HepG2 (cell line): ENCODE measurements at regions not wholly inside any gene's neighbourhood (a gene's known extent, or its start where the extent isn't known, plus 50 kb on each side); places are given as distances from the start of the nearest gene placed in this dataset.

Experiments
- HNF4A ChIP-seq: sonication (generic); formaldehyde crosslinking; IDR thresholded peaks from 2 replicates; pipeline ENCODE4 v1.4.0; 2020; ENCODE audit warnings: missing genetic modification reagents
- NFIC ChIP-seq: IDR thresholded peaks from 2 replicates; pipeline ENCODE4 v1.6.1; 2012; ENCODE audit warnings: mild to moderate bottlenecking, low read length, inconsistent platforms
- POLR2AphosphoS5 ChIP-seq: IDR thresholded peaks from 2 replicates; pipeline ENCODE4 v1.6.1; 2012; ENCODE audit warnings: low read depth, low read length
- YY1 ChIP-seq: IDR thresholded peaks from 2 replicates; pipeline ENCODE4 v1.6.1; 2011; ENCODE audit warnings: low read length, low read depth, moderate library complexity, mild to moderate bottlenecking; ENCODE audit not compliant: insufficient read depth, insufficient replicate concordance

DNA sequence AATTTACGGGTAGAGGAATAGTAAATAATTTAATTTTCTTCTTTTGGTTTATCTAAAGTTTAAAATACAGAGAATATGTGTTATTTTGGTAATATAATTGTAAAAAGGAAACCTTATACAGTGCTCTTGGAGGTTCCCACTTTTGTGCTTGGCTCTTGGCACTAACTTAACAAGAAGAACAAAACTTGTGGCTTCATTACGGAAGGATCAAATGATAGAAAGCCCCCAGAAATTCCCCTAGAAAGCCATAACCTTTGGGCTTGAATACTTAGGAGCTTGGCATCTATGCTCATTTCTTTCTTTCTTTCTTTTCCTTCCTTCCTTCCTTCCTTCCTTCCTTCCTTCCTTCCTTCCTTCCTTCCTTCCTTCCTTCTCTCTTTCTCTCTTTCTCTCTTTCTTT, 197.5 kb downstream of the SOX2 start:
- no peak for TF ChIP-seq NFIC
- TF ChIP-seq YY1, result no peak
- TF ChIP-seq HNF4A (CRISPR knock-in tag), result no peak
- TF ChIP-seq POLR2AphosphoS5, result no peak
